Transverse colon (tissue), 4 donors: ENCODE measurements at regions not wholly inside any gene's neighbourhood (a gene's known extent, or its start where the extent isn't known, plus 50 kb on each side); places are given as distances from the start of the nearest gene placed in this dataset.

ENCODE experiments used
- POLR2AphosphoS5 ChIP-seq, 3 donors: sonication (generic); formaldehyde crosslinking; IDR thresholded peaks; one replicate each; pipeline ENCODE4 v1.6.1; 2016; ENCODE audit warnings: antibody characterized with exemption in 3 of 3
- TF ChIP-seq, protein P1 (sequence below), 5 experiments: fragments of 200-600 bp in 3 of 5; fragments of 450-650 bp in 2 of 5; sonication (generic) in 3 of 5; IDR thresholded peaks; 1 replicate in 2 of 5; 2 replicates in 3 of 5; pipeline ENCODE4 v1.5.1; 2016 to 2017; ENCODE audit warnings: antibody characterized with exemption in 5 of 5, inconsistent platforms in 3 of 5, mild to moderate bottlenecking in 2 of 5, moderate library complexity in 1 of 5

GRCh38 chr5:17431272-17432050 is 66.6 kb upstream of the TAF11L2 start:
- TF ChIP-seq, protein P1, sequence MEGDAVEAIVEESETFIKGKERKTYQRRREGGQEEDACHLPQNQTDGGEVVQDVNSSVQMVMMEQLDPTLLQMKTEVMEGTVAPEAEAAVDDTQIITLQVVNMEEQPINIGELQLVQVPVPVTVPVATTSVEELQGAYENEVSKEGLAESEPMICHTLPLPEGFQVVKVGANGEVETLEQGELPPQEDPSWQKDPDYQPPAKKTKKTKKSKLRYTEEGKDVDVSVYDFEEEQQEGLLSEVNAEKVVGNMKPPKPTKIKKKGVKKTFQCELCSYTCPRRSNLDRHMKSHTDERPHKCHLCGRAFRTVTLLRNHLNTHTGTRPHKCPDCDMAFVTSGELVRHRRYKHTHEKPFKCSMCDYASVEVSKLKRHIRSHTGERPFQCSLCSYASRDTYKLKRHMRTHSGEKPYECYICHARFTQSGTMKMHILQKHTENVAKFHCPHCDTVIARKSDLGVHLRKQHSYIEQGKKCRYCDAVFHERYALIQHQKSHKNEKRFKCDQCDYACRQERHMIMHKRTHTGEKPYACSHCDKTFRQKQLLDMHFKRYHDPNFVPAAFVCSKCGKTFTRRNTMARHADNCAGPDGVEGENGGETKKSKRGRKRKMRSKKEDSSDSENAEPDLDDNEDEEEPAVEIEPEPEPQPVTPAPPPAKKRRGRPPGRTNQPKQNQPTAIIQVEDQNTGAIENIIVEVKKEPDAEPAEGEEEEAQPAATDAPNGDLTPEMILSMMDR (IDR thresholded peaks at IDR 0.05), result no peak
- no peak for TF ChIP-seq POLR2AphosphoS5 (IDR thresholded peaks at IDR 0.05)
